Activated B cell treated with CpG ODN at 0.5 μM for 24 hours (primary cell): ENCODE measurements at regions not wholly inside any gene's neighbourhood (a gene's known extent, or its start where the extent isn't known, plus 50 kb on each side); places are given as distances from the start of the nearest gene placed in this dataset.

Experiments
- ATAC-seq: fragments of 200-7000 bp; cut with Tn5 transposase; one replicate; pipeline ENCODE4 v1.10.0; 2021; ENCODE audit warnings: low read depth, mild to moderate bottlenecking, moderate library complexity
- CTCF ChIA-PET: fragments of 350-600 bp; sonication (Branson Sonifier 250); formaldehyde crosslinking; loops from one replicate; lab custom pipeline; 2021; ENCODE audit warnings: antibody characterized with exemption; lab: Charles Lee
- POLR2A ChIA-PET: fragments of 350-600 bp; sonication (Branson Sonifier 250); formaldehyde crosslinking; loops from one replicate; lab custom pipeline; 2021; ENCODE audit warnings: antibody characterized with exemption; lab: Charles Lee
- DNase-seq: peaks from one replicate; pipeline ENCODE4 v3.0.0; 2022
- H3K27ac Mint-ChIP-seq: one replicate; pipeline ENCODE4 v1.8.0; 2020; ENCODE audit warnings: mixed read lengths
- H3K27me3 Mint-ChIP-seq: one replicate; pipeline ENCODE4 v1.8.0; 2021; ENCODE audit warnings: mixed read lengths
- H3K36me3 Mint-ChIP-seq: one replicate; pipeline ENCODE4 v1.8.0; 2021; ENCODE audit warnings: low read depth, mixed read lengths
- H3K4me1 Mint-ChIP-seq: one replicate; pipeline ENCODE4 v1.8.0; 2021; ENCODE audit warnings: mixed read lengths
- H3K4me3 Mint-ChIP-seq: one replicate; pipeline ENCODE4 v1.8.0; 2020; ENCODE audit warnings: mild to moderate bottlenecking, mixed read lengths
- H3K9me3 Mint-ChIP-seq: one replicate; pipeline ENCODE4 v1.8.0; 2020; ENCODE audit warnings: mixed read lengths
- intact Hi-C: fragments of 100-400 bp; cut with micrococcal nuclease; formaldehyde crosslinking; loops from one replicate; pipeline ENCODE4 v1.15.1; 2024
- TF ChIP-seq, protein P1 (sequence below): fragments of 200-600 bp; IDR thresholded peaks from one replicate; pipeline ENCODE4 v1.8.0; 2022; ENCODE audit warnings: antibody characterized with exemption, mild to moderate bottlenecking

DNA sequence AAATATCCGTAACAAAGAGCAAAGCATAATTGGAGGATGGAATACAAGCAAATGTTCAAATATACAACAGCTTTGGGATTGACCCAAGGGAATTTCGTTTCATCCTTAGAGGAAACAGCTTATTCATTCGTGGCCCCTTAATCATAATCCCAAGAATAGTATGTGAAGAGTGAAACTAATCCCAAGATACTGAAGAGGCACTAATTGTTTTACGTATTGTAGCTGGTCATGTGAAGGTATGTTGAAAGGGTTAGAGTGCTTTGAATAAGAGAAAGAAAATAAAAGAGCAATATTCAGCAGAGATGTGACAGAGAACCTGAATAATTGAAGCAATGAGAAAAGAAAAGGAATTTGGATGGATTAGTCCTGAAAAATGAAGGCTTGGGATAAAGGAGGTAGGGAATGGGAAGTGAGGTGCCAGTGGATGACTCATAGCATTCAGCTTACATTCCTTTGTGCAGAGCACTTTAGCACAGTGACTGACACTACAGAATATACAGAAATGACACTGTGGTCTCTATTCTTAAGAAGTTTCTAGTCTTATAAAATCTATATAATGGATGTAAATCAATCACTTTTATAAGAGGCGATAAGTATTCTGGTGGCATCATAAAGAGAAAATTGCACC is 221.9 kb downstream of the TLR4 start:
- no peaks in the 10 kb centered on the region for H3K4me1 Mint-ChIP-seq
- POLR2A ChIA-PET = no interaction called here
- intact Hi-C loops = no loop called here
- H3K9me3 Mint-ChIP-seq = no peaks in the 10 kb centered on the region
- ATAC-seq (no peak), DNase-seq (no peak)
- peaks cover 5% of the 10 kb centered on the region for H3K27me3 Mint-ChIP-seq
- CTCF ChIA-PET = no interaction called here
- TF ChIP-seq, protein P1, sequence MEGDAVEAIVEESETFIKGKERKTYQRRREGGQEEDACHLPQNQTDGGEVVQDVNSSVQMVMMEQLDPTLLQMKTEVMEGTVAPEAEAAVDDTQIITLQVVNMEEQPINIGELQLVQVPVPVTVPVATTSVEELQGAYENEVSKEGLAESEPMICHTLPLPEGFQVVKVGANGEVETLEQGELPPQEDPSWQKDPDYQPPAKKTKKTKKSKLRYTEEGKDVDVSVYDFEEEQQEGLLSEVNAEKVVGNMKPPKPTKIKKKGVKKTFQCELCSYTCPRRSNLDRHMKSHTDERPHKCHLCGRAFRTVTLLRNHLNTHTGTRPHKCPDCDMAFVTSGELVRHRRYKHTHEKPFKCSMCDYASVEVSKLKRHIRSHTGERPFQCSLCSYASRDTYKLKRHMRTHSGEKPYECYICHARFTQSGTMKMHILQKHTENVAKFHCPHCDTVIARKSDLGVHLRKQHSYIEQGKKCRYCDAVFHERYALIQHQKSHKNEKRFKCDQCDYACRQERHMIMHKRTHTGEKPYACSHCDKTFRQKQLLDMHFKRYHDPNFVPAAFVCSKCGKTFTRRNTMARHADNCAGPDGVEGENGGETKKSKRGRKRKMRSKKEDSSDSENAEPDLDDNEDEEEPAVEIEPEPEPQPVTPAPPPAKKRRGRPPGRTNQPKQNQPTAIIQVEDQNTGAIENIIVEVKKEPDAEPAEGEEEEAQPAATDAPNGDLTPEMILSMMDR = no peak
- H3K27ac Mint-ChIP-seq = no peak overlapping the region
- H3K4me3 Mint-ChIP-seq = no peak overlapping the region
- no peaks in the 10 kb centered on the region for H3K36me3 Mint-ChIP-seq

GRCh38 chr9:117927354-117927753 is 223.2 kb downstream of the TLR4 start:
- Mint-ChIP-seq H3K27ac (no peak overlapping the region), H3K4me3 (no peak overlapping the region), H3K9me3 (no peaks in the 10 kb centered on the region), H3K36me3 (no peaks in the 10 kb centered on the region), H3K27me3 (peaks cover 5% of the 10 kb centered on the region), H3K4me1 (no peaks in the 10 kb centered on the region)
- intact Hi-C loops = no loop called here
- DNase-seq (no peak), ATAC-seq (no peak)
- ChIA-PET CTCF (no interaction called here), POLR2A (no interaction called here)
- TF ChIP-seq, protein P1 = no peak

DNA sequence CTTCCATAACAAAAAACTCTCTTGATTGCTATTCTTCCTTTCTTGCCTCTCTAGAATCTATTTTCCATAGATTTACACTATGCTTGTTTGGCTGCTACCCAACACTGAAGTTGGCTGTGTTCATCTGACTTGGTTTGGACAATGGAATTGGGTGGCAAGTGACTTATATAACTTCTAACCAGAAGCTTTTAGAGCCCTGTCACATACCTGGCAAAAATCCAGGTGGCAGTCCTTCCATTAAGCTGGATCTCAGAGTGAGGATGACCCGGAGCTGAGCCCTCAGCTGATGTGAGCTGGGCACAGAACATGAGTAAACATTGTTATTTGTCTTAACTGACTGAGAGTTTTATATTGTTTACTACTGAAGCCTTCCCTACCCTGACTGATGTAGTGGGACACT is 225.7 kb downstream of the TLR4 start:
- Mint-ChIP-seq H3K4me1 (peaks cover 5% of the 10 kb centered on the region), H3K9me3 (peaks cover 2% of the 10 kb centered on the region), H3K4me3 (no peak overlapping the region), H3K27ac (no peak overlapping the region), H3K27me3 (peaks cover 5% of the 10 kb centered on the region), H3K36me3 (no peaks in the 10 kb centered on the region)
- ATAC-seq = no peak
- TF ChIP-seq, protein P1 = no peak
- intact Hi-C loops = no loop called here
- ChIA-PET CTCF (no interaction called here), POLR2A (interaction anchor here (0.6 kb wide), 1 partner anchor 67 kb away, joined by 4 read pairs; no protein-coding TSS in a partner anchor)
- no peak for DNase-seq

GRCh38 chr9:117932585-117932984 is 228.4 kb downstream of the TLR4 start:
- CTCF ChIA-PET = no interaction called here
- intact Hi-C loops = no loop called here
- H3K27me3 Mint-ChIP-seq = peaks cover 2% of the 10 kb centered on the region
- no peak overlapping the region for H3K27ac Mint-ChIP-seq
- H3K4me3 Mint-ChIP-seq = no peak overlapping the region
- H3K9me3 Mint-ChIP-seq = peaks cover 2% of the 10 kb centered on the region
- POLR2A ChIA-PET = no interaction called here
- peaks cover 24% of the 10 kb centered on the region for H3K4me1 Mint-ChIP-seq
- TF ChIP-seq, protein P1 = no peak
- DNase-seq (no peak), ATAC-seq (no peak)
- H3K36me3 Mint-ChIP-seq = no peaks in the 10 kb centered on the region

DNA sequence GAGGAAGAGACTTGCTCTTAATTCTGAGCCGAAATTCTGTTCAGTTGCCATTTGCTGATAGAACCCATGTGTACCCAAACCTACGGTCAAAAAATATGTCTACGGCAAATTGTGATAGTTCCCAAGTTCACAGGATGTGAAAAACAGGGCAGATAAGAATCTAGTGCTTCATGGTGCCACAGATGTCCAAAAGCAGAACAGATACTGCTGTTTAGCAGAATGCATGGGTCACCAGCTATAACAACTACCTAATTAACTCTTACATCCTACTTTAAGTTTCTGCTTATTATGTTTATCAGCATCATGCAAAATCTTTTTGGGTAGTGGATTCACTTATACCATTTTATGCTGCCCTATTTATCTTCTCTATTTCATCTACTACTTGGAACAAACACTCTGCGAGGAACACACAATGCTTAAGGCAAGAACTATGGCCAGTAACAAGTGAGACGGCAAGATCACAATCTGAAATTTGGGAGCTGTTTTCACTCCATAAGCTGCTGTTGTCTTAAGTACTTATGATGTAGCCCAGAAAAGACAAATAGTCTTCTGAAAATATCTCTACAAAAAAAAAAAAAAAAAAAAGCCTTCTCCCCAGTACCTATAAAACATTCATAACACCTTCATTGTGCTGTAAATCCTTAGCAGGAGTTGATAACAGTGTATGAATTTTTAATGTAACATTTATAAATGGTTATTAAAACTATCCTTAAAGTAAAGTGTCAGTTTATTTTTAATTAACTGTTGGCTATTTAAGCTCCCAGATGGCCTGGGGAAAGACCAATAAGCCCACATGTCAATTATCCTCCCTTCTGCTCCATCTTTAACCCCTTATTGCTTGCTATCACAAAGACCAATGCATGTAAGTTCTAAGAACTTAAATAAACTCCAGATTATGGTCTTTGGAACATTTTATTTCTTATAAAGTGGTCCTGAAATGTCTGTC is 232.3 kb downstream of the TLR4 start:
- peaks cover 24% of the 10 kb centered on the region for H3K4me1 Mint-ChIP-seq
- DNase-seq = no peak
- intact Hi-C loops = loop anchor here (5.0 kb wide), 4 partner anchors 109 to 234 kb away; partner anchors contain the start of gene TLR4
- peak overlapping the region; percentile 11 for H3K4me3 Mint-ChIP-seq
- H3K9me3 Mint-ChIP-seq = peaks cover 2% of the 10 kb centered on the region
- no peaks in the 10 kb centered on the region for H3K36me3 Mint-ChIP-seq
- POLR2A ChIA-PET = interaction anchor here (1.0 kb wide), 1 partner anchor 111 kb away, joined by 3 read pairs; no protein-coding TSS in a partner anchor
- TF ChIP-seq, protein P1 = no peak
- ATAC-seq = peak; percentile 95
- CTCF ChIA-PET = no interaction called here
- H3K27me3 Mint-ChIP-seq = no peaks in the 10 kb centered on the region
- H3K27ac Mint-ChIP-seq = peak overlapping the region; percentile 28
